ENCODE measurements at regions not wholly inside any gene's neighbourhood (a gene's known extent, or its start where the extent isn't known, plus 50 kb on each side); places are given as distances from the start of the nearest gene placed in this dataset.

- DNase-seq = no peak
Observed at GRCh38 chr2:136209561-136210454, 91.9 kb upstream of the CXCR4 start.

- DNase-seq = no peak
Observed at GRCh38 chr2:136208682-136209420, 90.9 kb upstream of the CXCR4 start.

- DNase-seq = no peak
Observed at GRCh38 chr2:136207665-136208064, 89.7 kb upstream of the CXCR4 start.

- peak; percentile 33 for DNase-seq
Observed at GRCh38 chr2:136207030-136207623, 89.2 kb upstream of the CXCR4 start.

GRCh38 chr2:136206613-136207012 lies 88.7 kb upstream of the CXCR4 start:
- DNase-seq = peak; percentile 87

GRCh38 chr2:136205615-136206014 lies 87.7 kb upstream of the CXCR4 start:
- DNase-seq = no peak

GRCh38 chr2:136204971-136205370 lies 87.0 kb upstream of the CXCR4 start:
- DNase-seq = no peak

- no peak for DNase-seq
Observed at GRCh38 chr2:136195226-136195625, 77.3 kb upstream of the CXCR4 start.

GRCh38 chr2:136191041-136191440 lies 73.1 kb upstream of the CXCR4 start:
- no peak for DNase-seq

- no peak for DNase-seq
Observed at GRCh38 chr2:136189221-136189782, 71.4 kb upstream of the CXCR4 start.

GRCh38 chr2:136188086-136188485 lies 70.1 kb upstream of the CXCR4 start:
- DNase-seq = no peak

- no peak for DNase-seq
Observed at GRCh38 chr2:136185981-136186776, 68.2 kb upstream of the CXCR4 start.

GRCh38 chr2:136183097-136183496 lies 65.1 kb upstream of the CXCR4 start:
- peak; percentile 15 for DNase-seq

- no peak for DNase-seq
Observed at GRCh38 chr2:136182315-136182714, 64.4 kb upstream of the CXCR4 start.

- DNase-seq = no peak
Observed at GRCh38 chr2:136179602-136179975, 61.6 kb upstream of the CXCR4 start.

GRCh38 chr2:136178941-136179601 lies 61.1 kb upstream of the CXCR4 start:
- DNase-seq = peak; percentile 6

- no peak for DNase-seq
Observed at GRCh38 chr2:136175868-136176267, 57.9 kb upstream of the CXCR4 start.

- DNase-seq = no peak
Observed at GRCh38 chr2:136175466-136175865, 57.5 kb upstream of the CXCR4 start.

GRCh38 chr2:136173126-136173525 lies 55.2 kb upstream of the CXCR4 start:
- no peak for DNase-seq

- DNase-seq = no peak
Observed at GRCh38 chr2:136171223-136171622, 53.3 kb upstream of the CXCR4 start.

- no peak for DNase-seq
Observed at GRCh38 chr2:136168720-136169119, 50.8 kb upstream of the CXCR4 start.

All from NCI-H1092 treated with DMSO at 0.1 percent for 48 hours (cell line).